SU-DHL-6 (cell line): ENCODE measurements at regions not wholly inside any gene's neighbourhood (a gene's known extent, or its start where the extent isn't known, plus 50 kb on each side); places are given as distances from the start of the nearest gene placed in this dataset.

Experiments
- EZH2phosphoT487 ChIP-seq: fragments of 200-600 bp; sonication (generic), shearing (Covaris generic); conservative IDR thresholded peaks from 2 replicates; pipeline ENCODE4 v1.6.1; 2018; ENCODE audit warnings: mild to moderate bottlenecking, antibody characterized with exemption, low read length, moderate library complexity, mixed read lengths
- TF ChIP-seq, protein P1 (sequence below): fragments of 200-600 bp; sonication (generic); IDR thresholded peaks from one replicate; pipeline ENCODE4 v1.5.1; 2017; ENCODE audit warnings: antibody characterized with exemption, mild to moderate bottlenecking, low read length, moderate library complexity; ENCODE audit not compliant: insufficient read depth, poor library complexity, severe bottlenecking

DNA sequence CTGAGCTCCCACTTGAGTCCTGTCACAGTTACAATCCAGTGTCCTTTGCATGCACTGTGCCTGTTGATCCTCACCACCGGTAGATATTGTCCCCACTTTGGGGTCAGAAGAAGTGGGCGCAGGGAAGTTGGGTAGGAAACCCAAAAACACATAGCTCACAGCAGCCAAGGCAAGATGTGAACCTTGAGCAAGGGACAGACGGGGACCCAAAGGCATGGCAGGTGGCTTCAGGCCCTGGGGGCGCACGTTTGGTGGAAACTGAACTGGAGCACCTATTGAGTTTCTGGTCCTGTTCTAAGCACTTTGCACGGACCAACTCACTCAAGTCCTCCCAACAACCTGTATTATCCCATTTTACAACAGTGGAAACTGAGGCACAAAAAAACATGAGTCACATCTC, 82.8 kb upstream of the ZNF716 start:
- TF ChIP-seq, protein P1, sequence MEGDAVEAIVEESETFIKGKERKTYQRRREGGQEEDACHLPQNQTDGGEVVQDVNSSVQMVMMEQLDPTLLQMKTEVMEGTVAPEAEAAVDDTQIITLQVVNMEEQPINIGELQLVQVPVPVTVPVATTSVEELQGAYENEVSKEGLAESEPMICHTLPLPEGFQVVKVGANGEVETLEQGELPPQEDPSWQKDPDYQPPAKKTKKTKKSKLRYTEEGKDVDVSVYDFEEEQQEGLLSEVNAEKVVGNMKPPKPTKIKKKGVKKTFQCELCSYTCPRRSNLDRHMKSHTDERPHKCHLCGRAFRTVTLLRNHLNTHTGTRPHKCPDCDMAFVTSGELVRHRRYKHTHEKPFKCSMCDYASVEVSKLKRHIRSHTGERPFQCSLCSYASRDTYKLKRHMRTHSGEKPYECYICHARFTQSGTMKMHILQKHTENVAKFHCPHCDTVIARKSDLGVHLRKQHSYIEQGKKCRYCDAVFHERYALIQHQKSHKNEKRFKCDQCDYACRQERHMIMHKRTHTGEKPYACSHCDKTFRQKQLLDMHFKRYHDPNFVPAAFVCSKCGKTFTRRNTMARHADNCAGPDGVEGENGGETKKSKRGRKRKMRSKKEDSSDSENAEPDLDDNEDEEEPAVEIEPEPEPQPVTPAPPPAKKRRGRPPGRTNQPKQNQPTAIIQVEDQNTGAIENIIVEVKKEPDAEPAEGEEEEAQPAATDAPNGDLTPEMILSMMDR = no peak
- TF ChIP-seq EZH2phosphoT487 = no peak
